B cell (primary cell): ENCODE measurements at regions not wholly inside any gene's neighbourhood (a gene's known extent, or its start where the extent isn't known, plus 50 kb on each side); places are given as distances from the start of the nearest gene placed in this dataset.

Source experiments
- ATAC-seq: fragments of 200-7000 bp; cut with Tn5 transposase; one replicate; pipeline ENCODE4 v1.10.0; 2021; ENCODE audit warnings: low read depth, mild to moderate bottlenecking, moderate number of reproducible peaks, moderate library complexity
- CTCF ChIA-PET: fragments of 350-600 bp; sonication (Branson Sonifier 250); formaldehyde crosslinking; loops from one replicate; lab custom pipeline; 2021; ENCODE audit warnings: antibody characterized with exemption, inconsistent platforms; lab: Charles Lee
- POLR2A ChIA-PET: fragments of 350-600 bp; sonication (Branson Sonifier 250); formaldehyde crosslinking; loops from one replicate; lab custom pipeline; 2021; ENCODE audit warnings: antibody characterized with exemption; lab: Charles Lee
- DNase-seq: peaks from one replicate; pipeline ENCODE4 v3.0.0; 2013
- H2AFZ ChIP-seq: 2 replicates; pipeline ENCODE4 v1.6.1; 2012; ENCODE audit warnings: mild to moderate bottlenecking, low read depth, low read length; ENCODE audit not compliant: insufficient read depth, poor library complexity, severe bottlenecking
- H3K27ac ChIP-seq, 2 donors: 1 replicate in 1 of 2; 2 replicates in 1 of 2; pipeline ENCODE4 v1.5.1; 2012 to 2013; ENCODE audit warnings: low read length in 2 of 2, mild to moderate bottlenecking in 2 of 2, moderate library complexity in 1 of 2
- H3K27me3 ChIP-seq, 4 experiments: fragments of 200-600 bp in 1 of 4; sonication (generic) in 1 of 4; replicated peaks in 1 of 4; 1 replicate in 2 of 4; 2 replicates in 2 of 4; pipeline versions ENCODE4 v1.6.1 to v1.7.0; 2013 to 2016; ENCODE audit warnings: low read length in 3 of 4, mild to moderate bottlenecking in 2 of 4, mixed read lengths in 1 of 4, moderate library complexity in 1 of 4; ENCODE audit not compliant: insufficient read depth in 4 of 4, control insufficient read depth in 3 of 4; ENCODE audit errors: control extremely low read depth in 1 of 4
- H3K36me3 ChIP-seq, 2 experiments: replicated peaks in 1 of 2; 1 replicate in 1 of 2; 2 replicates in 1 of 2; pipeline versions ENCODE4 v1.6.1 to v1.7.1; 2013; ENCODE audit warnings: low read length in 1 of 2; ENCODE audit not compliant: insufficient read depth in 2 of 2, control insufficient read depth in 1 of 2; ENCODE audit errors: control extremely low read depth in 1 of 2, extremely low read depth in 1 of 2
- H3K4me1 ChIP-seq, 2 donors: fragments of 200-600 bp in 1 of 2; sonication (generic) in 1 of 2; 1 replicate in 1 of 2; 2 replicates in 1 of 2; pipeline versions ENCODE4 v1.5.1 to v1.6.1; 2013 to 2017; ENCODE audit warnings: low read length in 2 of 2; ENCODE audit not compliant: control insufficient read depth in 2 of 2, insufficient read depth in 2 of 2
- H3K4me2 ChIP-seq: replicated peaks from 2 replicates; pipeline ENCODE3; 2012; ENCODE audit warnings: mild to moderate bottlenecking, low read depth, low read length; ENCODE audit not compliant: poor library complexity, severe bottlenecking
- H3K4me3 ChIP-seq, 5 experiments: fragments of 200-600 bp in 1 of 5; sonication (generic) in 1 of 5; 1 replicate in 3 of 5; 2 replicates in 2 of 5; pipeline versions ENCODE4 v1.5.1 to v1.7.0; 2011 to 2016; ENCODE audit warnings: low read length in 4 of 5, mild to moderate bottlenecking in 4 of 5, low read depth in 2 of 5, control low read depth in 1 of 5, moderate library complexity in 1 of 5; ENCODE audit not compliant: insufficient read depth in 1 of 5; ENCODE audit errors: control extremely low read depth in 1 of 5, extremely low read depth in 1 of 5
- H3K79me2 ChIP-seq: fragments of 200-600 bp; sonication (generic); one replicate; pipeline ENCODE4 v1.6.0; 2016; ENCODE audit warnings: low read length; ENCODE audit not compliant: control insufficient read depth, insufficient read depth
- H3K9ac ChIP-seq: fragments of 200-600 bp; sonication (generic); 2 replicates; pipeline ENCODE4 v1.6.1; 2017; ENCODE audit warnings: mild to moderate bottlenecking, low read length, moderate library complexity
- H3K9me3 ChIP-seq, 3 donors: one replicate each; pipeline versions ENCODE4 v1.6.1 to v1.7.1; 2013; ENCODE audit warnings: low read length in 2 of 3; ENCODE audit not compliant: control insufficient read depth in 2 of 3, insufficient read depth in 1 of 3; ENCODE audit errors: control extremely low read depth in 1 of 3
- H4K20me1 ChIP-seq: 2 replicates; pipeline ENCODE4 v1.6.0; 2012; ENCODE audit warnings: mild to moderate bottlenecking, low read length; ENCODE audit not compliant: insufficient read depth, control insufficient read depth, poor library complexity, severe bottlenecking
- H3K27ac Mint-ChIP-seq: one replicate; pipeline ENCODE4 v1.8.0; 2021; ENCODE audit warnings: mixed read lengths
- H3K27me3 Mint-ChIP-seq: one replicate; pipeline ENCODE4 v1.8.0; 2021; ENCODE audit warnings: mixed read lengths
- H3K4me1 Mint-ChIP-seq: one replicate; pipeline ENCODE4 v1.8.0; 2021; ENCODE audit warnings: mixed read lengths
- H3K4me3 Mint-ChIP-seq: one replicate; pipeline ENCODE4 v1.8.0; 2021; ENCODE audit warnings: mixed read lengths
- H3K9me3 Mint-ChIP-seq: one replicate; pipeline ENCODE4 v1.8.0; 2022; ENCODE audit warnings: mixed read lengths; ENCODE audit not compliant: insufficient read depth
- CTCF ChIP-seq: fragments of 200-600 bp; IDR thresholded peaks from one replicate; pipeline ENCODE4 v1.8.0; 2022; ENCODE audit warnings: antibody characterized with exemption, mild to moderate bottlenecking
- EZH2 ChIP-seq: IDR thresholded peaks from 2 replicates; pipeline ENCODE4 v1.6.1; 2012; ENCODE audit warnings: borderline replicate concordance, low read depth, mild to moderate bottlenecking, moderate library complexity, low read length; ENCODE audit not compliant: insufficient read depth, poor library complexity, severe bottlenecking
- WGBS: methylation state at CpG from one replicate; pipeline ENCODE4 v1.1.5; 2013; ENCODE audit warnings: missing lambda C conversion rate; ENCODE audit not compliant: insufficient coverage; 5-methylcytosine and 5-hydroxymethylcytosine counted together
- intact Hi-C: fragments of 100-400 bp; cut with micrococcal nuclease; formaldehyde crosslinking; loops from one replicate; pipeline ENCODE4 v1.10.0; 2022

GRCh38 chr6:91961671-91962070, 1374.8 kb upstream of the MAP3K7 start:
- POLR2A ChIA-PET: no interaction called here
- CTCF ChIA-PET: no interaction called here
- H3K27me3 ChIP-seq: no peaks in the 10 kb centered on the region
- no peak overlapping the region for H3K9ac ChIP-seq
- H3K36me3 ChIP-seq: no peaks in the 10 kb centered on the region
- no peaks in the 10 kb centered on the region for H3K4me1 ChIP-seq
- ATAC-seq (no peak), DNase-seq (no peak)
- H3K4me3 Mint-ChIP-seq: no peak overlapping the region
- H3K27ac Mint-ChIP-seq: no peak overlapping the region
- no peaks in the 10 kb centered on the region for H4K20me1 ChIP-seq
- H3K9me3 ChIP-seq: peaks cover 0 to 8% (median 8%) of the 10 kb centered on the region in 3 donors
- WGBS: no CpG with 5 or more reads among the region's 2 CpGs
- no peak overlapping the region for H2AFZ ChIP-seq
- H3K4me1 Mint-ChIP-seq: no peaks in the 10 kb centered on the region
- no peak overlapping the region for H3K4me3 ChIP-seq
- intact Hi-C loops: no loop called here
- peaks cover 6% of the 10 kb centered on the region for H3K9me3 Mint-ChIP-seq
- TF ChIP-seq EZH2 (no peak), CTCF (no peak)
- H3K27me3 Mint-ChIP-seq: no peaks in the 10 kb centered on the region
- H3K4me2 ChIP-seq: no peak overlapping the region
- H3K79me2 ChIP-seq: no peaks in the 10 kb centered on the region
- no peak overlapping the region for H3K27ac ChIP-seq

- H3K4me1 Mint-ChIP-seq: no peaks in the 10 kb centered on the region
- Histone ChIP-seq H3K27me3 (no peaks in the 10 kb centered on the region), H3K79me2 (no peaks in the 10 kb centered on the region), H4K20me1 (no peaks in the 10 kb centered on the region), H3K4me1 (no peaks in the 10 kb centered on the region), H3K4me2 (no peak overlapping the region), H3K4me3 (no peak overlapping the region), H3K9ac (no peak overlapping the region), H3K27ac (no peak overlapping the region), H2AFZ (no peak overlapping the region), H3K9me3 (peaks cover 0 to 7% (median 4%) of the 10 kb centered on the region in 3 donors), H3K36me3 (no peaks in the 10 kb centered on the region)
- H3K27me3 Mint-ChIP-seq: no peaks in the 10 kb centered on the region
- TF ChIP-seq EZH2 (no peak), CTCF (no peak)
- intact Hi-C loops: no loop called here
- no peak for DNase-seq
- no CpG with 5 or more reads among the region's 3 CpGs for WGBS
- ChIA-PET CTCF (no interaction called here), POLR2A (no interaction called here)
- no peak overlapping the region for H3K27ac Mint-ChIP-seq
- no peak overlapping the region for H3K4me3 Mint-ChIP-seq
- peaks cover 6% of the 10 kb centered on the region for H3K9me3 Mint-ChIP-seq
- no peak for ATAC-seq
These were observed 1374.4 kb upstream of the MAP3K7 start for GRCh38 chr6:91961236-91961635.
